ENCODE measurements at regions not wholly inside any gene's neighbourhood (a gene's known extent, or its start where the extent isn't known, plus 50 kb on each side); places are given as distances from the start of the nearest gene placed in this dataset.

DNA sequence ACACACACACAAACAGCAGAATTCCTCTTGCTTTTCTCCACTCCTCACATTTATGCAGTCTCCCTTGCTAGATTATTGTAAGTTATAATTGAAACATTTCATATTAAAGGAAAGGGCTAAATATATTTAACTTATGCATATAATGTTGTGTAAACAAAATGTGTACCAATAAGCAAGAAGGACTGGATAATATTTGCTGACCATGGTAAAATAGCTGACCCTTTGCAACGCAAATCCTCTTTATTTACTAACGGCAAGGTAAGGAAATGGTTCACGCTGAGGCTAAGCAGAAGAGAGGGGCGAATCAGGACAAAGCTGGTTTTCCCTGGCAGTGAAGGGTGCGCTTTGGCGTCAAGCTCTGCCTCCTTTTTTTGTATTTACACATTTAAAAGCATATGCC lies 154.2 kb upstream of the IRX4 start:
- TF ChIP-seq EZH2phosphoT487 (IDR thresholded peaks at IDR 0.05; ENCODE audit: low read depth): no peak
- TF ChIP-seq, protein P1, sequence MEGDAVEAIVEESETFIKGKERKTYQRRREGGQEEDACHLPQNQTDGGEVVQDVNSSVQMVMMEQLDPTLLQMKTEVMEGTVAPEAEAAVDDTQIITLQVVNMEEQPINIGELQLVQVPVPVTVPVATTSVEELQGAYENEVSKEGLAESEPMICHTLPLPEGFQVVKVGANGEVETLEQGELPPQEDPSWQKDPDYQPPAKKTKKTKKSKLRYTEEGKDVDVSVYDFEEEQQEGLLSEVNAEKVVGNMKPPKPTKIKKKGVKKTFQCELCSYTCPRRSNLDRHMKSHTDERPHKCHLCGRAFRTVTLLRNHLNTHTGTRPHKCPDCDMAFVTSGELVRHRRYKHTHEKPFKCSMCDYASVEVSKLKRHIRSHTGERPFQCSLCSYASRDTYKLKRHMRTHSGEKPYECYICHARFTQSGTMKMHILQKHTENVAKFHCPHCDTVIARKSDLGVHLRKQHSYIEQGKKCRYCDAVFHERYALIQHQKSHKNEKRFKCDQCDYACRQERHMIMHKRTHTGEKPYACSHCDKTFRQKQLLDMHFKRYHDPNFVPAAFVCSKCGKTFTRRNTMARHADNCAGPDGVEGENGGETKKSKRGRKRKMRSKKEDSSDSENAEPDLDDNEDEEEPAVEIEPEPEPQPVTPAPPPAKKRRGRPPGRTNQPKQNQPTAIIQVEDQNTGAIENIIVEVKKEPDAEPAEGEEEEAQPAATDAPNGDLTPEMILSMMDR (IDR thresholded peaks at IDR 0.05; ENCODE audit: low read depth, low read length): no peak
- H3K27ac ChIP-seq (ENCODE audit: low read length): no peak overlapping the region
- no peak overlapping the region for H3K4me3 ChIP-seq (ENCODE audit: low read length)
- H3K9ac ChIP-seq (ENCODE audit: low read length): no peak overlapping the region
- H3K79me2 ChIP-seq (ENCODE audit: low read length): no peaks in the 10 kb centered on the region
- no peaks in the 10 kb centered on the region for H4K20me1 ChIP-seq (ENCODE audit: insufficient read depth, low read length)
- H3K36me3 ChIP-seq (replicated peaks; ENCODE audit: low read depth, low read length): no peaks in the 10 kb centered on the region
- H3K9me3 ChIP-seq (ENCODE audit: insufficient read depth, low read length): no peaks in the 10 kb centered on the region
- peaks cover 11% of the 10 kb centered on the region; the same call in 1 of the 2 replicates for H3K27me3 ChIP-seq (ENCODE audit: low read depth, low read length)
- H3K4me1 ChIP-seq (ENCODE audit: low read length): no peaks in the 10 kb centered on the region
- H2AFZ ChIP-seq (ENCODE audit: low read depth, low read length): no peak overlapping the region
- no peak overlapping the region for H3K4me2 ChIP-seq (ENCODE audit: low read length)

DNA sequence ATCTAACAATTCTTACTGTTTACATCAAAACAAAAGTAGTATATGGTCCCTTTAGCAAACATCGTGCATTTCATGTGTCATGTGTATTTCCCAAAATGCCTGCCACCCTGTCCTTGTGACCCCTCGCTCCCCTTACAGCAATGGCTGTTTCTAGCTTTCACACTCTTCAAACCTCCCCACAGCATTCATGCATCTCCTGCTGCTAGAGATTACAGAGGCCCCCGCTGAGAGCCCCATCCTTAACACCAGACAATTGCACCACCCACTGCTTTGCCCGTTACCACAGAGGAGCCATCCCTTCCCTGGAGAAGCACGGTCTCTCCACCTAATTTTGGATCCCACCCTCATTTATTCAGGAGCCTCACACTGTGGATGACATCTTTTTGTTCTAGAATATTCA lies 149.7 kb upstream of the IRX4 start:
- Histone ChIP-seq H2AFZ (ENCODE audit: low read depth, low read length) (no peak overlapping the region), H3K9me3 (ENCODE audit: insufficient read depth, low read length) (no peaks in the 10 kb centered on the region), H3K79me2 (ENCODE audit: low read length) (no peaks in the 10 kb centered on the region), H3K4me2 (ENCODE audit: low read length) (no peak overlapping the region), H3K9ac (ENCODE audit: low read length) (no peak overlapping the region), H3K27ac (ENCODE audit: low read length) (no peak overlapping the region), H3K27me3 (ENCODE audit: low read depth, low read length) (peaks cover 14% of the 10 kb centered on the region), H4K20me1 (ENCODE audit: insufficient read depth, low read length) (no peaks in the 10 kb centered on the region), H3K36me3 (replicated peaks; ENCODE audit: low read depth, low read length) (no peaks in the 10 kb centered on the region), H3K4me3 (ENCODE audit: low read length) (no peak overlapping the region), H3K4me1 (ENCODE audit: low read length) (no peaks in the 10 kb centered on the region)
- TF ChIP-seq, protein P1 (IDR thresholded peaks at IDR 0.05; ENCODE audit: low read depth, low read length): no peak

DNA sequence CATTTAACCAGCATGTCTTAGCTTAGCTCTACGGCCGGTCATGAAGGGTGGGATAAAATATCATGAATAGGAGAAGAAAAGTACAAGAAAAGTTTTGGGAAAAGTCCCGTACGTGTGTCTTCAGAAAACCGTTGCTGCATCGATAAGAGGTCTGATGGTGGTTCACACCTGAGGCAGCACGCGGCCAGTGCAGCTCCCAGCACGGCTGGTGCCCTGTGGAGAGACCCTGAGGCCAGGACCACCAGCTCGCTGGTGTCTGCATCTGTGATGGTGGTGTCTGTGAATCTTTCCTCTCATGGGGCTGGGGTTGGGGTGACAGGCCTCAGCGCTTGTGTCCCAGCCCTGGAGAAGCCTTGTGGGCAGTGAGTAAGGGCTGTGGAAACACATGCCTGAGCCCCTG lies 148.9 kb upstream of the IRX4 start:
- no peak overlapping the region for H3K4me3 ChIP-seq (ENCODE audit: low read length)
- TF ChIP-seq, protein P1 (IDR thresholded peaks at IDR 0.05; ENCODE audit: low read depth, low read length): no peak
- TF ChIP-seq EZH2phosphoT487 (IDR thresholded peaks at IDR 0.05; ENCODE audit: low read depth): no peak
- no peak overlapping the region for H3K4me2 ChIP-seq (ENCODE audit: low read length)
- no peaks in the 10 kb centered on the region for H3K79me2 ChIP-seq (ENCODE audit: low read length)
- H3K9me3 ChIP-seq (ENCODE audit: insufficient read depth, low read length): no peaks in the 10 kb centered on the region
- peaks cover 14% of the 10 kb centered on the region for H3K27me3 ChIP-seq (ENCODE audit: low read depth, low read length)
- H3K4me1 ChIP-seq (ENCODE audit: low read length): no peaks in the 10 kb centered on the region
- no peaks in the 10 kb centered on the region for H3K36me3 ChIP-seq (replicated peaks; ENCODE audit: low read depth, low read length)
- no peak overlapping the region for H2AFZ ChIP-seq (ENCODE audit: low read depth, low read length)
- no peak overlapping the region for H3K9ac ChIP-seq (ENCODE audit: low read length)
- no peak overlapping the region for H3K27ac ChIP-seq (ENCODE audit: low read length)
- H4K20me1 ChIP-seq (ENCODE audit: insufficient read depth, low read length): no peaks in the 10 kb centered on the region

GRCh38 chr5:2030131-2030530 lies 147.4 kb upstream of the IRX4 start:
- Histone ChIP-seq H3K4me2 (ENCODE audit: low read length) (no peak overlapping the region), H3K27me3 (ENCODE audit: low read depth, low read length) (peaks cover 14% of the 10 kb centered on the region), H3K79me2 (ENCODE audit: low read length) (no peaks in the 10 kb centered on the region), H3K27ac (ENCODE audit: low read length) (no peak overlapping the region), H3K4me3 (ENCODE audit: low read length) (no peak overlapping the region), H3K36me3 (replicated peaks; ENCODE audit: low read depth, low read length) (no peaks in the 10 kb centered on the region), H4K20me1 (ENCODE audit: insufficient read depth, low read length) (no peaks in the 10 kb centered on the region), H2AFZ (ENCODE audit: low read depth, low read length) (no peak overlapping the region), H3K4me1 (ENCODE audit: low read length) (no peaks in the 10 kb centered on the region), H3K9me3 (ENCODE audit: insufficient read depth, low read length) (no peaks in the 10 kb centered on the region), H3K9ac (ENCODE audit: low read length) (no peak overlapping the region)
- TF ChIP-seq, protein P1 (IDR thresholded peaks at IDR 0.05; ENCODE audit: low read depth, low read length): no peak
- TF ChIP-seq EZH2phosphoT487 (IDR thresholded peaks at IDR 0.05; ENCODE audit: low read depth): no peak

Measured in OCI-LY3 (cell line).